ENCODE measurements at regions not wholly inside any gene's neighbourhood (a gene's known extent, or its start where the extent isn't known, plus 50 kb on each side); places are given as distances from the start of the nearest gene placed in this dataset.

GRCh38 chr11:129573161-129573560 lies 197.5 kb downstream of the BARX2 start:
- no TSS peak for BruUV-seq (replicated peaks)
- intact Hi-C loops (cut with micrococcal nuclease): no loop called here
- in situ Hi-C loops (cut with MboI; ENCODE audit: low sequenced_read_pairs): no loop called here
- H3K14ac ChIP-seq (replicated peaks; ENCODE audit: low read depth, low read length): no peak overlapping the region
- no peak overlapping the region for H3K9ac ChIP-seq (ENCODE audit: low read depth, low read length)
- no peak overlapping the region for H2BK20ac ChIP-seq (ENCODE audit: low read depth, low read length)
- H3K18ac ChIP-seq (ENCODE audit: low read depth, low read length): no peak overlapping the region
- H3K4me2 ChIP-seq (ENCODE audit: low read depth, low read length): no peak overlapping the region
- no peak overlapping the region for H3K56ac ChIP-seq (ENCODE audit: extremely low read depth, insufficient read depth, low read length)
- dilution Hi-C loops (cut with HindIII; ENCODE audit: low sequenced_read_pairs, unreplicated experiment): no loop called here
- WGBS, 2 experiments (ENCODE audit: extremely low coverage in 2 of 2, insufficient read length in 1 of 2): 78% methylated on average over 10 of the region's 13 CpGs; no CpG with 5 or more reads in 1 of the 2 experiments
- H3K4ac ChIP-seq (ENCODE audit: low read depth, low read length): no peak overlapping the region
- no peak overlapping the region for H2AK9ac ChIP-seq (replicated peaks; ENCODE audit: low read depth, low read length, poor library complexity)
- H3K4me3 ChIP-seq (ENCODE audit: insufficient read depth, low read depth, low read length): no peak overlapping the region
- H2BK120ac ChIP-seq (ENCODE audit: low read depth, low read length): no peak overlapping the region
- H4K20me1 ChIP-seq (ENCODE audit: insufficient read depth, low read length): no peaks in the 10 kb centered on the region
- peaks cover 15% of the 10 kb centered on the region; the same call in 1 of the 2 replicates for H3K9me3 ChIP-seq (ENCODE audit: control insufficient read depth, insufficient read depth, low read length)
- DNase-seq: no peak
- no peak overlapping the region for H2AK5ac ChIP-seq (ENCODE audit: low read depth, low read length)
- H2BK5ac ChIP-seq (ENCODE audit: low read depth, low read length, poor library complexity, severe bottlenecking): no peak overlapping the region
- CTCF ChIA-PET: no interaction called here
- TF ChIP-seq, protein P1, sequence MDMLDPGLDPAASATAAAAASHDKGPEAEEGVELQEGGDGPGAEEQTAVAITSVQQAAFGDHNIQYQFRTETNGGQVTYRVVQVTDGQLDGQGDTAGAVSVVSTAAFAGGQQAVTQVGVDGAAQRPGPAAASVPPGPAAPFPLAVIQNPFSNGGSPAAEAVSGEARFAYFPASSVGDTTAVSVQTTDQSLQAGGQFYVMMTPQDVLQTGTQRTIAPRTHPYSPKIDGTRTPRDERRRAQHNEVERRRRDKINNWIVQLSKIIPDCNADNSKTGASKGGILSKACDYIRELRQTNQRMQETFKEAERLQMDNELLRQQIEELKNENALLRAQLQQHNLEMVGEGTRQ (IDR thresholded peaks at IDR 0.05; ENCODE audit: low read depth, low read length): no peak
- TF ChIP-seq POLR2A (IDR thresholded peaks at IDR 0.05; ENCODE audit: low read depth, low read length) (no peak), CEBPB (IDR thresholded peaks at IDR 0.05; ENCODE audit: low read depth, low read length) (no peak), ELK1 (IDR thresholded peaks at IDR 0.05; ENCODE audit: borderline replicate concordance, low read depth, low read length) (no peak), CHD1 (IDR thresholded peaks at IDR 0.05; ENCODE audit: low read depth, low read length) (no peak), FOS (IDR thresholded peaks at IDR 0.05; ENCODE audit: low read depth, low read length) (no peak), RFX5 (IDR thresholded peaks at IDR 0.05; ENCODE audit: low read depth, low read length) (no peak), RCOR1 (IDR thresholded peaks at IDR 0.05; ENCODE audit: insufficient replicate concordance, low read length) (no peak), MXI1 (IDR thresholded peaks at IDR 0.05; ENCODE audit: borderline replicate concordance, low read depth, low read length) (no peak), BHLHE40 (IDR thresholded peaks at IDR 0.05; ENCODE audit: low read depth, low read length) (no peak), RAD21 (IDR thresholded peaks at IDR 0.05; ENCODE audit: low read length) (no peak), MAZ (IDR thresholded peaks at IDR 0.05; ENCODE audit: borderline replicate concordance, low read depth, low read length) (no peak), SMC3 (IDR thresholded peaks at IDR 0.05; ENCODE audit: low read depth, low read length) (no peak), NFE2L2 (IDR thresholded peaks at IDR 0.05; ENCODE audit: low read depth, low read length) (no peak), MAFK (IDR thresholded peaks at IDR 0.05; ENCODE audit: low read depth, low read length) (no peak)
- TF ChIP-seq, protein P2, sequence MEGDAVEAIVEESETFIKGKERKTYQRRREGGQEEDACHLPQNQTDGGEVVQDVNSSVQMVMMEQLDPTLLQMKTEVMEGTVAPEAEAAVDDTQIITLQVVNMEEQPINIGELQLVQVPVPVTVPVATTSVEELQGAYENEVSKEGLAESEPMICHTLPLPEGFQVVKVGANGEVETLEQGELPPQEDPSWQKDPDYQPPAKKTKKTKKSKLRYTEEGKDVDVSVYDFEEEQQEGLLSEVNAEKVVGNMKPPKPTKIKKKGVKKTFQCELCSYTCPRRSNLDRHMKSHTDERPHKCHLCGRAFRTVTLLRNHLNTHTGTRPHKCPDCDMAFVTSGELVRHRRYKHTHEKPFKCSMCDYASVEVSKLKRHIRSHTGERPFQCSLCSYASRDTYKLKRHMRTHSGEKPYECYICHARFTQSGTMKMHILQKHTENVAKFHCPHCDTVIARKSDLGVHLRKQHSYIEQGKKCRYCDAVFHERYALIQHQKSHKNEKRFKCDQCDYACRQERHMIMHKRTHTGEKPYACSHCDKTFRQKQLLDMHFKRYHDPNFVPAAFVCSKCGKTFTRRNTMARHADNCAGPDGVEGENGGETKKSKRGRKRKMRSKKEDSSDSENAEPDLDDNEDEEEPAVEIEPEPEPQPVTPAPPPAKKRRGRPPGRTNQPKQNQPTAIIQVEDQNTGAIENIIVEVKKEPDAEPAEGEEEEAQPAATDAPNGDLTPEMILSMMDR (conservative IDR thresholded peaks at IDR 0.05; ENCODE audit: low read depth, low read length): no peak
- H3K23ac ChIP-seq (ENCODE audit: low read depth, low read length): no peak overlapping the region
- no peaks in the 10 kb centered on the region for H3K27me3 ChIP-seq (ENCODE audit: control insufficient read depth, insufficient read depth, low read length)
- POLR2A ChIA-PET (ENCODE audit: unreplicated experiment): no interaction called here
- H4K91ac ChIP-seq (ENCODE audit: insufficient read depth, low read depth, low read length): no peak overlapping the region
- H4K8ac ChIP-seq (ENCODE audit: low read depth in 2 of 2, low read length in 2 of 2): no peak overlapping the region
- H3K27ac ChIP-seq (ENCODE audit: insufficient read depth, low read length): no peak overlapping the region
- H3K79me1 ChIP-seq (ENCODE audit: low read depth in 1 of 2, low read length in 2 of 2): no peaks in the 10 kb centered on the region
- H4K5ac ChIP-seq (ENCODE audit: low read depth, low read length): no peak overlapping the region
- H3K36me3 ChIP-seq (ENCODE audit: control insufficient read depth, insufficient read depth, low read length): no peaks in the 10 kb centered on the region
- no peaks in the 10 kb centered on the region for H3K4me1 ChIP-seq (ENCODE audit: control insufficient read depth, insufficient read depth, low read length)
- H2BK15ac ChIP-seq (ENCODE audit: low read depth, low read length): no peak overlapping the region
- no peak overlapping the region for H2AFZ ChIP-seq (replicated peaks; ENCODE audit: low read length, poor library complexity)
- no peak for ATAC-seq (ENCODE audit: low read depth)
- no peaks in the 10 kb centered on the region for H3K9me1 ChIP-seq (ENCODE audit: insufficient read depth, low read length)

Data from IMR-90 (cell line).